Activated CD4-positive, alpha-beta T cell treated with anti-CD3 and anti-CD28 coated beads, Interleukin-2, amount 50 U/mL, for 4 hours (primary cell): ENCODE measurements at regions not wholly inside any gene's neighbourhood (a gene's known extent, or its start where the extent isn't known, plus 50 kb on each side); places are given as distances from the start of the nearest gene placed in this dataset.
"Not testable (repeated sequence)": the region's sequence is repeated elsewhere in the genome, so short reads cannot be mapped to it uniquely, and the experiment has no call there.

ENCODE experiments used
- DNase-seq, 2 experiments: peaks; one replicate each; pipeline ENCODE4 v3.0.0-alpha.2; 2020

- no peak for DNase-seq
These were observed 59.2 kb downstream of the C9orf50 start for GRCh38 chr9:129561594-129562281.

DNA sequence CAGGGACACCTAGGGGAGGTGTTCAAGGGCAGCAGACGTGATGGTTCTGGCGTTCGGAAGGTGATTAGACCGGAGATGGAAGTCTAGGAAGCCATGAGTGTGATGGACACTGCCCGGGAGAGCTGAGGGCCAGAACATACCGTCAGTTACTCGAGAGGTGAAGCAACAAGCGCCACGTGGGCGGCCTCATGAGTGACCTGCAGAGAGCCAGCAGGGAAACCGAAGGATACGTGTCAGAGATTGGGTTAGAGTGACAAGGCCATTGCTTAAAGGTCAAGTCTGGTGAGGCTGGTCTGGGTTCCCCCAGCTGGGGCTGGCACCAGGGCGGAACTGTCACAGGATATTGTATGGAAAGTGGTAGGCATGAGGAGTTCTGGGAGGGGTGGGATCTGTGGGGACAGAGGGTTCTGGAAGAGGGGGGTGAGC lies 60.0 kb downstream of the C9orf50 start:
- no peak for DNase-seq

DNA sequence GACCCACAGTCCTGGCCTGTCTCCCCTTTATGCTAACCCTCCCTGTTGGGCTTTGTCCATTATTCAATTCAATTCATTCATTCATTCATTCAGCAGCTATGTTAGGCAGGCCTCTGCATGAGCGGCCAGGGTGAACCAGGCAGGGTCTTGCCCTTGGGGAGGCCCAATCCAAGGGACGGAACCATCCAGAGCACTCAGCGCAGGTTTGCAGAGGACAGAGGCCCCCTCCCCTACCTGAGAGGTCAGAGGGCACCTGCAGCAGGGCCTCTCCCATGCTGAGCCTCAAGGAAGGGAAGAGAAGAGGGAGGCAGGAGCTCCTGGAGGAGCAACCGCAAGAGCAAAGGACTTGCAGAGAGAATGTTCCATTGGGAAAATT lies 61.4 kb downstream of the C9orf50 start:
- no peak for DNase-seq

DNA sequence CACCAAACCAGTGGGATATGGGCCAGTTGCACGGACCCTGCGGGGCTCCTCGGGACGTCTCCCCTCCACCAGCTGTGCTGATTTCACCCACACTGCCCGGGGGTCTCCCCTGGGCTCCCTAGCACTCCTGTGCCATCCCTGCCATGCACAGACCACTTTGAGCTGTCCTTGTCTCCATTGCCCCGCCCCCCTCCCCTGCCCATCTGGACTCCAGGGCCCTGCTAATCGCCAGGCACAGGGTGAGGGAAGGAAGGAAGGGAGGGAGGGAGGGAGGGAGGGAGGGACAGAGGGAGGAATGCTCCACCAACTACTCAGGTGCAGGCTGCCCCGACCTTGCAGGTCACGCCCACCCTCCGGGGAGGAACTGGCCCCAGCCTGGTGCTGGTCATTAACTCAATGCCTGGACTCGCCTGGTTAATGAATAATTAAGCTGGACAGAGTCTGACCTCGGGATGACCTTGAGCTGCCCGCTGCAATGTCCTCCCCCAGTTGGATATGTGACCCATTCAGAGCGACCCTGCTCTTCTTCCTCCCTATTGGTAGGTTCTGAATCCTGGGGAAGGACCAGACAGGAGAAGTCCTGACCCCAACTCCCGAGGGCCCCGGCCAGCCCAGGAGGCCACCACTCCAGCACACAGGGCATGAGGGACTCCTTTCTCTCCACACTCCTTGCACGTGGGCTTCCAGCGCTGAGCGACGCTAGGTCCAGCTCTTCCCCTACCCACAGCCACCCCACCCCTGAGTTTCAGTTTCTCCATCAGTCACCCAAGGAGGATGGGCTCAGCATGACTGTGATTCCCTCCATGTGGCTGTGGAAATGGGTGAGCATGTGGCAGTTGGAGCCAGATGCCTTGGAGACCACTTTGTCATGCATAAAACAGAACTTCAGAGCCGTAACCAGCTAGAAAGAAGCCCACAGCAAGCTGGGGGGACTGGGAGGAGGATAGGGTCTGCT lies 62.1 kb downstream of the C9orf50 start:
- DNase-seq: no peak

GRCh38 chr9:129558063-129558550 lies 62.8 kb downstream of the C9orf50 start:
- DNase-seq: no peak

- DNase-seq: no peak
These were observed 63.5 kb downstream of the C9orf50 start for GRCh38 chr9:129557192-129558036.

GRCh38 chr9:129556491-129557191 lies 64.3 kb downstream of the C9orf50 start:
- DNase-seq: no peak

- DNase-seq: no peak
These were observed 65.2 kb downstream of the C9orf50 start for GRCh38 chr9:129555512-129556215.

GRCh38 chr9:129554649-129555048 lies 66.3 kb downstream of the C9orf50 start:
- no peak for DNase-seq

- no peak for DNase-seq
These were observed 67.6 kb downstream of the C9orf50 start for GRCh38 chr9:129553277-129553676.

- DNase-seq: no peak
These were observed 68.8 kb downstream of the C9orf50 start for GRCh38 chr9:129552064-129552463.

DNA sequence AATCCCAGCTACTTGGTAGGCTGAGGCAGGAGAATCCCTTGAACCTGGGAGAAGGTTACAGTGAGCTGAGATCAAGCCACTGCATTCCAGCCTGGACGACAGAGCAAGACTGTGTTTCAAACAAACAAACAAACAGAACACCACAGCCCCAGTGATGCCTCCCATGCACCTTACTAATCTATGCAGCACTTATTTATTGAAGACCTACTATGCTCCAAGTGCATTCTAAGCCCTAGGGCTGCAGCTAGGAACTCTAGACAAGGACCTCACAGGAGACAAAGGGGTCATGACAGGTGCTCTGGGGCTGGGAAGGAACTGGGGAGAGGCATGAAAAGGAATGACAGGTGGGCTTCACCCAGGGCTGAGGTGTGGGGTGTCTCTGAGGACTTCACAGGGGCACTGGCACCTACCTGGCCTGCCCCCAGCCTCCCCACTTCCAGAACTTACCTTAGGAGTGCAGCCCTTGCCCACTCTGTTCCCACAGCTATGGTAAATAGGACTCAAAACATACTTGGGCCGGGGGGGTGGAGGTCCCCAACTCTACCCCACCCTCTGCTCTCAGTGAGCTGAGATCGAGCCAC lies 69.4 kb downstream of the C9orf50 start:
- no peak for DNase-seq

DNA sequence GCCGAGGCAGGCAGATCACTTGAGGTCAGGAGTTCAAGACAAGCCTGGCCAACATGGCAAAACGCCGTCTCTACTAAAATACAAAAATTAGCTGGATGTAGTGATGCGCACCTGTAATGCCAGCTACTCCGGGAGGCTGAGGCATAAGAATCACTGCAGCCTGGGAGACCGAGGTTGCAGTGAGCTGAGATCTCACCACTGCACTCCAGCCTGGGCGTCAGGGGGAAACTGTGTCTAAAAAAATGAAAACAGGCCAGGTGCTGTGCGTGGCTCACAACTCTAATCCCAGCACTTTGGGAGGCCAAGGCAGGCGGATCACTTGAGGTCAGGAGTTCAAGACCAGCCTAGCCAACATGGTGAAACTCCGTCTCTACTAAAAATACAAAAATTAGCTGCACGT lies 69.9 kb downstream of the C9orf50 start:
- not testable (repeated sequence) for DNase-seq

DNA sequence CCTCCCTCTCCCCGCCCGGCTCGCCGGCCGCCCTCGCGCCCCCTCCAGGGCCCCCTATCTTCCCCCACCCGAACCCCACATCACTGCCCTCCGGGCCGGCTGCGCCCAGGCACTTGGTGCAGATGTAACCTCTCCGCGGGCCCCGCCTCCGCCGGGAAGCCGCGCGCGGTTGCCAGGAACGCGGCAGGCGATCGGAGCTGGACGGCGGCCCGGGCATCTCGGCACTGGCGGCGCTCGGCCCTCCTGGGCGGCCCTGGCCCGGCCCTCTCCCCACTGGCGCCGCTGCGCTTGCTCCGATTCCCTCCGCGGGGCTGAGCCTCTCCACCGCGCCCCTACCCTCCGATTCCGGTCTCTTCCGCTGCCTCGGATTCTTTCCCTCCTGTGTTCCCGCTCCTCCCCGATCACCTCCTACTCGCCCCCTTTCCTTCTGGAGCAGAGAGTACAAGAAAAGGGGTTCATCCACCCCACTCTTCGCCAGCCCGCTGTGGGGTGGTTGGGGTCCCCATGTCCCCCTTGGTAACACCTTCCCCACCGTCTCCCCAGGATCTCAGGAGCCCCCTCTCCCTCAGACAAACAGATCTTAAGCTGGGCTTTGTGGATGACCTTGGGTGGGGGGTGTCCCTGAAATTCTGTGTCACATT lies 70.6 kb downstream of the C9orf50 start:
- DNase-seq: no peak

GRCh38 chr9:129549684-129550083 lies 71.2 kb downstream of the C9orf50 start:
- DNase-seq: no peak

DNA sequence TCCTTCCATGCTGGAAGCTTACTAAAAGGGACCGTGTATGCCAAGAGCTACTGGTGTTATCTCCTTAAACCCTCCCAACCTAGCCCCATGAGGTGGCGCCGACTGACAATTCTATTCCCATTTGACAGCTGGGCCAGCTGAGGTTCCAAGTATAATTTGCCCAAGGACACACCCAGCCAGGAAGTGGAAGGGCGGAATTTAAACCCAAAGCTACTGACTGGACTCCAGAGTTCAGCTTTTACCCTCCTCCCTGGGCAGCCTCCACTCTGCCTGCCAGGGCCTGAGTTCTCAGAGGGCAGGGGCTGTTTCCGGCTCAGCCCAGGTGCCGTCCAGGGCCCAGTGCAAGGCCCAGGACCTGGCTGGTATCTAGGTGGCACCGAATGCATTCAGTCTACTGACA lies 71.8 kb downstream of the C9orf50 start:
- DNase-seq: no peak

DNA sequence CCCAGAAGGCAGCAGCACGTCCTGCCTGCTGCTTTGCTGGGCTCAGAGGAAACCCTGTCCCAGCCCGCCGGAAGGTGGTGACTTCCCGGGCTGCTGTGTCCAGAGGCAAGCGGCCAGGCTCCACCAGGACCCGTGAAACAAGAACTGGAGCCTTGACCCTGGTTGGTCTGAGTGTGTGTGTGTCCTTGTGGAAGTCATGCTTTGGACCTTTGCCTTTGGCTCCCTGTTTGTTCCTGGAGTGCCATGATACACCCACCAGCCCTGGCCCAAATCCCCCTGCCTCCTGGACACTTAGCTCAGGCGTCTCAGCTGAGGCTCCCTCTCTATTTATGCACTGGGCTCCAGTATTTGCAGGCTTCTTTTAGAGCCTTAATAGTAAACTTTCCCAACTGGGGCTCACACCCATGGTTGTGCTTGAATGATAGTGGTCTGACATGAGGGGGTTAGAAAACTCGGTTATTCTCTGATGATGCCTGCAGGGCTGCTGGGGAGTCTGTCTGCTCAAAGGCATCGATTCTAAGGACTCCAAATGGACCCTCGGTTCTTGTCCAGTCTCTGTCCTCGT lies 72.2 kb downstream of the C9orf50 start:
- no peak for DNase-seq

GRCh38 chr9:129547869-129548570 lies 72.9 kb downstream of the C9orf50 start:
- no peak for DNase-seq

GRCh38 chr9:129547063-129547462 lies 73.8 kb downstream of the C9orf50 start:
- DNase-seq: no peak

DNA sequence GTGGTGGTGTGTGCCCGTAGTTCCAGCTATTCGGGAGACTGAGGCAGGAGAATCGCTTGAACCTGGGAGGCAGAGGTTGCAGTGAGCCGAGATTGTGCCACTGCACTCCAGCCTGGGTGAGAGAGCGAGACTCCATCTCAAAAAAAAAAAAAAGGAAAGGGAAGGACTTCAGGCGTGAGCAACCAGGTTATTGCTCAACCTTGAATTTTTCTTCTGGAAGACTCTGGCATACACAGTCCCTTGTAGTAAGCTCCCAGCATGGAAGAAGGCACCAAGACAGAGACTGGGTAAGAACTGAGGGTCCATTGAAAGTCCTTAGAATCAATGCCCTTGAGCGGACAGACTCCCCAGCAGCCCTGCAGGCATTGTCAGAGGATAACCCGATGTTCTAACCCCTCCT lies 75.0 kb downstream of the C9orf50 start:
- DNase-seq: not testable (repeated sequence)
